ENCODE measurements at regions not wholly inside any gene's neighbourhood (a gene's known extent, or its start where the extent isn't known, plus 50 kb on each side); places are given as distances from the start of the nearest gene placed in this dataset.

DNA sequence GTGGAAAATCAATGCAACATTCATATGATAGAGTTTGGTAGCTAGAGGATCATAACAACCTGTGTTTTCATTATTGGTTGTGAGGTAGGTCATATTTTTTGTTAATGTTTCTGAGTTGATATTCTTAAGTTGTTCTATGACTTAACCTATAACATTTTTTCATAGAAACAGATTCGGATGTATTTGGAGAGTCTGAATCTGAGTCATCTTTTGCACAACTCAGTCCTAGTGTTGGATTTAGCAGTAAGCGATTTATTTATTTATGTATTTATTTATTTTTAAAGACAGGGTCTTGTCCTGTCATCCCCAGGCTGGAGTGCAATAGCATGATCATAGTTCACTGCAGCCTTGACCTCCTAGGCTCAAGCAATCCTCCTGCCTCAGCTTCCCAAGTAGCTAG lies 292.8 kb upstream of the ZNF717 start:
- TF ChIP-seq RAD21 (IDR thresholded peaks at IDR 0.05; ENCODE audit: low read depth) (no peak), ZBTB7A (IDR thresholded peaks at IDR 0.05; ENCODE audit: low read depth) (no peak), TAF1 (IDR thresholded peaks at IDR 0.05; ENCODE audit: low read depth) (no peak), NFIC (IDR thresholded peaks at IDR 0.05) (no peak), EP300 (IDR thresholded peaks at IDR 0.05; ENCODE audit: borderline replicate concordance) (no peak), CEBPB (IDR thresholded peaks at IDR 0.05) (no peak), CREB1 (IDR thresholded peaks at IDR 0.05; ENCODE audit: low read depth) (no peak), FOXM1 (IDR thresholded peaks at IDR 0.05; ENCODE audit: borderline replicate concordance, low read depth) (no peak), TEAD4 (IDR thresholded peaks at IDR 0.05) (no peak), TCF12 (IDR thresholded peaks at IDR 0.05; ENCODE audit: low read depth) (no peak), MAX (IDR thresholded peaks at IDR 0.05) (no peak), USF1 (IDR thresholded peaks at IDR 0.05) (no peak), EGR1 (IDR thresholded peaks at IDR 0.05) (no peak), YY1 (IDR thresholded peaks at IDR 0.05; ENCODE audit: low read depth) (no peak)
- TF ChIP-seq, protein P1, sequence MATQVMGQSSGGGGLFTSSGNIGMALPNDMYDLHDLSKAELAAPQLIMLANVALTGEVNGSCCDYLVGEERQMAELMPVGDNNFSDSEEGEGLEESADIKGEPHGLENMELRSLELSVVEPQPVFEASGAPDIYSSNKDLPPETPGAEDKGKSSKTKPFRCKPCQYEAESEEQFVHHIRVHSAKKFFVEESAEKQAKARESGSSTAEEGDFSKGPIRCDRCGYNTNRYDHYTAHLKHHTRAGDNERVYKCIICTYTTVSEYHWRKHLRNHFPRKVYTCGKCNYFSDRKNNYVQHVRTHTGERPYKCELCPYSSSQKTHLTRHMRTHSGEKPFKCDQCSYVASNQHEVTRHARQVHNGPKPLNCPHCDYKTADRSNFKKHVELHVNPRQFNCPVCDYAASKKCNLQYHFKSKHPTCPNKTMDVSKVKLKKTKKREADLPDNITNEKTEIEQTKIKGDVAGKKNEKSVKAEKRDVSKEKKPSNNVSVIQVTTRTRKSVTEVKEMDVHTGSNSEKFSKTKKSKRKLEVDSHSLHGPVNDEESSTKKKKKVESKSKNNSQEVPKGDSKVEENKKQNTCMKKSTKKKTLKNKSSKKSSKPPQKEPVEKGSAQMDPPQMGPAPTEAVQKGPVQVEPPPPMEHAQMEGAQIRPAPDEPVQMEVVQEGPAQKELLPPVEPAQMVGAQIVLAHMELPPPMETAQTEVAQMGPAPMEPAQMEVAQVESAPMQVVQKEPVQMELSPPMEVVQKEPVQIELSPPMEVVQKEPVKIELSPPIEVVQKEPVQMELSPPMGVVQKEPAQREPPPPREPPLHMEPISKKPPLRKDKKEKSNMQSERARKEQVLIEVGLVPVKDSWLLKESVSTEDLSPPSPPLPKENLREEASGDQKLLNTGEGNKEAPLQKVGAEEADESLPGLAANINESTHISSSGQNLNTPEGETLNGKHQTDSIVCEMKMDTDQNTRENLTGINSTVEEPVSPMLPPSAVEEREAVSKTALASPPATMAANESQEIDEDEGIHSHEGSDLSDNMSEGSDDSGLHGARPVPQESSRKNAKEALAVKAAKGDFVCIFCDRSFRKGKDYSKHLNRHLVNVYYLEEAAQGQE (IDR thresholded peaks at IDR 0.05; ENCODE audit: low read depth) = no peak

- TF ChIP-seq FOXM1 (IDR thresholded peaks at IDR 0.05; ENCODE audit: borderline replicate concordance, low read depth) = no peak
- TF ChIP-seq RAD21 (IDR thresholded peaks at IDR 0.05; ENCODE audit: low read depth) = no peak
- TF ChIP-seq USF1 (IDR thresholded peaks at IDR 0.05) = no peak
- TF ChIP-seq, protein P1 (IDR thresholded peaks at IDR 0.05; ENCODE audit: low read depth) = no peak
- TF ChIP-seq CREB1 (IDR thresholded peaks at IDR 0.05; ENCODE audit: low read depth) = no peak
These were observed 298.6 kb upstream of the ZNF717 start for GRCh38 chr3:76083992-76084391.

GRCh38 chr3:76096036-76096435 lies 310.7 kb upstream of the ZNF717 start:
- TF ChIP-seq FOXM1 (IDR thresholded peaks at IDR 0.05; ENCODE audit: borderline replicate concordance, low read depth) (no peak), RAD21 (IDR thresholded peaks at IDR 0.05; ENCODE audit: low read depth) (no peak), YY1 (IDR thresholded peaks at IDR 0.05; ENCODE audit: low read depth) (no peak), MAX (IDR thresholded peaks at IDR 0.05) (no peak), TEAD4 (IDR thresholded peaks at IDR 0.05) (no peak), USF1 (IDR thresholded peaks at IDR 0.05) (no peak), EGR1 (IDR thresholded peaks at IDR 0.05) (no peak), ZBTB7A (IDR thresholded peaks at IDR 0.05; ENCODE audit: low read depth) (no peak), TCF12 (IDR thresholded peaks at IDR 0.05; ENCODE audit: low read depth) (no peak)
- TF ChIP-seq, protein P1 (IDR thresholded peaks at IDR 0.05; ENCODE audit: low read depth) = no peak

DNA sequence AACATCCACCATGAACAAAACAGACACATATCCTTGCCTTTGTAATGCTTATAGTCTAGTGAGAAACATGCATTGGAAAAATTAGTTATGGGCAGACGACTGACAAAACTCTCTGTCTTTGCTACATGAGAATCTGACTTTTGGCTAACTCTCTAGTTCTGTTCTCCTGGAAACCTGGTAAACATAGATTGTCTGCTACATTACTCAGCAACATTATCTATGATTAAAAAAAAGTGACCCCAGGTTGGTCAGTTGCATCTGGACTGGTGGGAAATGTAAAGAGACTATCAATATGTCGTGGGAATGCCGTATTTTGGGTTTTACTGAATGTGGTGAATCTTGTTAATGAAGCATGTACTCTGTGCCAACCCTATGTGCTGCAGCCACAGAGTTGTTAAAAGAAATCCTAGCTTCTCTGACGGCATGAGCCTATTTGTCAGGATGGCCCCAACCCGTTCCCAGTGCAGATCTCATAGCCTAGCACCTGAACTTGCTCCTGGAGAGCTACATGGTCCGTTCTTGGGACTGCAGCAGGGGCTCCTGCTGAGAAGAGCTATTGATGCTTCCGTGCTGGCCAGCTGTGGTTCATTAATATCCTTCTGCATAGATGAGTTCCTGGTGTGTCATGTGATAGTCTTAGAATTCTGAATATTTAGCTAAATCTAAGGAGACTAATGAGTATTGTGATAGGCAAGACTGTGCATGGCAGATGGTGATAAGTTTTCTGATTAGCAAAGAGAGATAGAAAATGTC lies 311.7 kb upstream of the ZNF717 start:
- no peak for TF ChIP-seq TEAD4 (IDR thresholded peaks at IDR 0.05)
- no peak for TF ChIP-seq EGR1 (IDR thresholded peaks at IDR 0.05)
- no peak for TF ChIP-seq MAX (IDR thresholded peaks at IDR 0.05)
- TF ChIP-seq, protein P1 (IDR thresholded peaks at IDR 0.05; ENCODE audit: low read depth) = no peak
- no peak for TF ChIP-seq NFIC (IDR thresholded peaks at IDR 0.05)
- no peak for TF ChIP-seq FOXM1 (IDR thresholded peaks at IDR 0.05; ENCODE audit: borderline replicate concordance, low read depth)
- no peak for TF ChIP-seq CEBPB (IDR thresholded peaks at IDR 0.05)
- TF ChIP-seq ZBTB7A (IDR thresholded peaks at IDR 0.05; ENCODE audit: low read depth) = no peak
- no peak for TF ChIP-seq EP300 (IDR thresholded peaks at IDR 0.05; ENCODE audit: borderline replicate concordance)
- no peak for TF ChIP-seq USF1 (IDR thresholded peaks at IDR 0.05)
- no peak for TF ChIP-seq CREB1 (IDR thresholded peaks at IDR 0.05; ENCODE audit: low read depth)
